Uterus (tissue), 2 donors: ENCODE measurements at regions not wholly inside any gene's neighbourhood (a gene's known extent, or its start where the extent isn't known, plus 50 kb on each side); places are given as distances from the start of the nearest gene placed in this dataset.

Source experiments
- POLR2A ChIP-seq, 2 donors: fragments of 450-650 bp; IDR thresholded peaks; one replicate each; pipeline ENCODE4 v1.6.1; 2016; ENCODE audit warnings: antibody characterized with exemption in 2 of 2, mild to moderate bottlenecking in 1 of 2, moderate library complexity in 1 of 2
- TF ChIP-seq, protein P1 (sequence below), 4 experiments: fragments of 200-600 bp in 2 of 4; fragments of 450-650 bp in 2 of 4; sonication (generic) in 2 of 4; IDR thresholded peaks; one replicate each; pipeline ENCODE4 v1.5.1; 2016 to 2019; ENCODE audit warnings: antibody characterized with exemption in 4 of 4, mild to moderate bottlenecking in 2 of 4, moderate library complexity in 1 of 4

- TF ChIP-seq, protein P1, sequence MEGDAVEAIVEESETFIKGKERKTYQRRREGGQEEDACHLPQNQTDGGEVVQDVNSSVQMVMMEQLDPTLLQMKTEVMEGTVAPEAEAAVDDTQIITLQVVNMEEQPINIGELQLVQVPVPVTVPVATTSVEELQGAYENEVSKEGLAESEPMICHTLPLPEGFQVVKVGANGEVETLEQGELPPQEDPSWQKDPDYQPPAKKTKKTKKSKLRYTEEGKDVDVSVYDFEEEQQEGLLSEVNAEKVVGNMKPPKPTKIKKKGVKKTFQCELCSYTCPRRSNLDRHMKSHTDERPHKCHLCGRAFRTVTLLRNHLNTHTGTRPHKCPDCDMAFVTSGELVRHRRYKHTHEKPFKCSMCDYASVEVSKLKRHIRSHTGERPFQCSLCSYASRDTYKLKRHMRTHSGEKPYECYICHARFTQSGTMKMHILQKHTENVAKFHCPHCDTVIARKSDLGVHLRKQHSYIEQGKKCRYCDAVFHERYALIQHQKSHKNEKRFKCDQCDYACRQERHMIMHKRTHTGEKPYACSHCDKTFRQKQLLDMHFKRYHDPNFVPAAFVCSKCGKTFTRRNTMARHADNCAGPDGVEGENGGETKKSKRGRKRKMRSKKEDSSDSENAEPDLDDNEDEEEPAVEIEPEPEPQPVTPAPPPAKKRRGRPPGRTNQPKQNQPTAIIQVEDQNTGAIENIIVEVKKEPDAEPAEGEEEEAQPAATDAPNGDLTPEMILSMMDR (IDR thresholded peaks at IDR 0.05): no peak
- TF ChIP-seq POLR2A (IDR thresholded peaks at IDR 0.05): no peak
Observed at GRCh38 chr3:45333549-45333948, 54.8 kb upstream of the LARS2 start.
